Cerebellar cortex (tissue), 1 donor: ENCODE measurements at regions not wholly inside any gene's neighbourhood (a gene's known extent, or its start where the extent isn't known, plus 50 kb on each side); places are given as distances from the start of the nearest gene placed in this dataset.
A peak's percentile ranks its signal among the peaks of the same experiment; 100 is the strongest.
"Not testable (repeated sequence)": the region's sequence is repeated elsewhere in the genome, so short reads cannot be mapped to it uniquely, and the experiment has no call there.

Experiments
- DNase-seq: peaks from one replicate; pipeline ENCODE4 v3.0.0-alpha.2; 2015; ENCODE audit warnings: low spot score

GRCh38 chr5:25393957-25394356, 749.2 kb upstream of the CDH10 start:
- DNase-seq: no peak

- DNase-seq: peak; percentile 61
Measured at GRCh38 chr5:25393256-25393655, 748.5 kb upstream of the CDH10 start.

DNA sequence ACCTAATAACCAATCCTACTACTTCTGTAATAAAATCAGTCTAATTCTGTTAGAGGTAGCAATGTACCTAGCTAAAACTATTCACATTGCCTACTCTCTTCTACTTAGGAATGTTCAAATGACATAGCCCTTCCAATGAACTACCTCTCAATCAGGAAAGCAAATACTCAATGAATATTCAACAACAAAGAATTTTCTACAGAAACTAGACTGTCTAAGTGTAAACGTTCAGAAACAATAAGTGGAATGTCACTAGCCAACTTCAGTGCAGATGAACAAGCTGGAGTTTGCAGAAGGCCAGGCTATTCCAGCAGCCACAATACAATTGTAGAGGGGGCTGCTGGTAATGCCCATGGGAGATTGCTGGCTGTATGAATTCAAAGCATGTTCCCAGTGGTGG, 743.2 kb upstream of the CDH10 start:
- DNase-seq: no peak

GRCh38 chr5:25362799-25363198, 718.0 kb upstream of the CDH10 start:
- DNase-seq: no peak

DNA sequence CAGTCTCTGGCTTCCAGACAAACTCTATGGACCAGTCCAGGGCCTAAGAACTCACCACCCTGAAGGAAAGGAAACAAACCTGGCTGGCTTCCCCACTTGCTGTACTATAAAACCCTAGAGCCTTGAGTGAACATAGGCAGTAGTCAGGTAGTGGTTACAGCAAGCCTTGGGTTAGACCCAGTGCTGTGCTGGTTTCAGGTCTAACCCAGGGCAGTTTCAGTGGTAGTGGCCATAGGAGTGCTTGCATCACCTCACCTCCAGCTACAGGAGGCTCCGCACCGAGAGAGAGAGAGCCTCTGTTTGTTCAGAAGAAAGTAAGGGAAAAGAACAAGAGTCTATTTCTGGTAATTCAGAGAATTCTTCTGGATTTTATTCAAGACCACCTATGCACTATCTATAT, 714.1 kb upstream of the CDH10 start:
- DNase-seq: no peak

GRCh38 chr5:25357605-25358004, 712.8 kb upstream of the CDH10 start:
- no peak for DNase-seq

DNA sequence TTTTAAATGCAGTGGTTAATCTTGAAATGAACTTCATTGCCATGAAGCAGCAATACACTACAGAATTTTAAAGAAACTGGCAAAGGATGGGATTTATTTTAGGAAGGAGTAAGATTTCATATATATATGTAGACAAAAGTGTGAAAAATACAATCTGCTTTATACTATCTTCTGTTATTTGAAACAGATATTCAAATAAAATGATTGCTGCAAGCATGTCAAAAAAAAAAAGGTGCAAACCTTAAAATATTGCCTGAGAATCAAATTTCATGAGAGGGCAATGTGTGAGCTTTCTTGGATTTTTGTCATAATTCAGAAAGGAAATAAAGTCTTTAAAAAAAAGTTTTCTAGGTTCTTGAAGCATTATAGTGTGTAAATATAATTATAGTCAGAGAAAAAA, 705.0 kb upstream of the CDH10 start:
- no peak for DNase-seq

- DNase-seq: no peak
Measured at GRCh38 chr5:25345240-25345771, 700.5 kb upstream of the CDH10 start.

GRCh38 chr5:25339541-25339940, 694.8 kb upstream of the CDH10 start:
- DNase-seq: no peak

- DNase-seq: no peak
Measured at GRCh38 chr5:25334350-25334749, 689.6 kb upstream of the CDH10 start.

DNA sequence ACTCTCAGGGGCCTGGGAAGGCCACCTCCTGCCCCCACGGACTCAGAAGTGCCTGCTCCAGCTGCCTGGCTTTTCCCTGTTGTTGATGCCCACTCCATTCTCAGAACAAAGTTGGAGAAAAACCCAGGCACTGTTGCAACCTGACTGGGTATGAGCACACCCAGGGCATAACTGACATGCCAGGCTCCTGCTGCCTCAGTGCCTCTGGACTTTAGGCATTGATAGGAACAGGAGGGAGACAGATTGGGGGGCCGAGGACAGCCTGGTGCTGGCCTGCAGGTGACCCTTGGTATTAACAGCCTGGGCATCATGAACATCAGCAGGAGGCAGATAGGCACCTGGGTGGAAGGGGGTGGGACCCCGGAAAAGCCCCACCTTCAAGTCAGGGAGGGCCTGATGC, 685.9 kb upstream of the CDH10 start:
- no peak for DNase-seq

DNA sequence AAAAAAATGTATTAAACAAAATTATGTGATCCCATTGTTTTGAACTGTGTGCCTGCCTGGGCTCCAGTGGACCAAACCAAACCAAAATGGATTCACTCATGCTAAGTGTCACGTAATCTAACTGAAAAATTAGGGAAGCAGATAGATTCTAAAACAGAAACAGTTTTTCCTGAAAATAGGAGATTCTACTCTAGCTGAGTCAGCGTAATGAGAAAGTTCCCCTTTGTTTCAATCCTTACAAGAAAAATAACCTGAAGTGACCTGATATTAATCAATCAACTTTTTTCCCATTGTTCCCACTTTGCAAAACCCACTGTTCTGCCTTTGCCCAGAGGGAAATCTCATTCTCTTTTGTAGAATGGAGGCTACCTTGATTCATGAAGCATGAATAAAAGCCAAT, 682.4 kb upstream of the CDH10 start:
- DNase-seq: no peak

GRCh38 chr5:25301836-25302235, 657.1 kb upstream of the CDH10 start:
- no peak for DNase-seq

- DNase-seq: no peak
Measured at GRCh38 chr5:25295067-25295466, 650.3 kb upstream of the CDH10 start.

DNA sequence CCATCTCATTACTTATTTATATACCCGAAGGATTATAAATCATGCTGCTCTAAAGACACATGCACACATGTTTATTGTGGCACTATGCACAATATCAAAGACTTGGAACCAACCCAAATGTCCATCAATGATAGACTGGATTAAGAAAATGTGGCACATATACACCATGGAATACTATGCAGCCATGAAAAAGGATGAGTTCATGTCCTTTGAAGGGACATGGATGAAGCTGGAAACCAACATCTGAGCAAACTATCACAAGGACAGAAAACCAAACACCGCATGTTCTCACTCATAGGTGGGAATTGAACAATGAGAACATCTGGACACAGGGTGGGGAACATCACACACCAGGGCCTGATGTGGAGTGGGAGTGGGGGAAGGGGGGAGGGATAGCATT, 645.0 kb upstream of the CDH10 start:
- not testable (repeated sequence) for DNase-seq

GRCh38 chr5:25286319-25286718, 641.5 kb upstream of the CDH10 start:
- DNase-seq: no peak

DNA sequence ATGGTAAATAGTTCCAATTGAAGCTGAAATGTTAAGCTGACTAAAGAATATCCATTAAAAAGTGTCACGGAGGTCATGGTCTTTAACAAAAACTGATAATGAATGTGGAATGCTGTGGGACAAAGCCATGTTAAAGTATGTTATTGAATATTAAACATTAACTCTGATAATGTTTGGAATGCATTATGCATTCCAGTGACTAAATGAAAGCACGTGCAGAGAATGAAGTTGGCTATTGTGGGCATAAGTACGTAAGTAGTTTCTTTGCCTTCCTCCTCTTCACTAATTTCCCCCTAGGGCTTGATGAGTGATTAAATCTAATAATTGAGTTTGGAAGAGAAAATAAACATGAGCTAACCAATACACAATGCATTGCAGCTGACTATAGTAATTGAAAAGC, 640.4 kb upstream of the CDH10 start:
- DNase-seq: no peak

- not testable (repeated sequence) for DNase-seq
Measured at GRCh38 chr5:25263507-25263906, 618.7 kb upstream of the CDH10 start.

DNA sequence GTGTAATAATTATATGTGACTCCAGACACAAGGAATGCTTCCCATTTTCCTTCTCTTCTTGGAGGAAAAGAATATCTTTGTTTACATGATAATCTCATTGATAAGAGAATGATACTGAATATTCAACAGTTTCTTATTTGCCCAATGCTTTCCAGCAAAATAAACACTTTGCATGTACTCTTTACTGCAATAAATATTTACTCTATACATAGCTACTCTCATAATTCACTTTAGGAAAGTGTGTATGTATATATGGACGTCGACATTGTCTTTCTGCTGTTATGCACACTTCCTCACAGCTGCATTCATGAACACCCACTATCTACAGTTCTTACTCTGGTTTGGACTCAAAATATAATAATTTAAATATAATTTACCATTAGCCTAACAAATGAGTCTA, 617.4 kb upstream of the CDH10 start:
- DNase-seq: no peak

- no peak for DNase-seq
Measured at GRCh38 chr5:25255128-25255527, 610.4 kb upstream of the CDH10 start.

DNA sequence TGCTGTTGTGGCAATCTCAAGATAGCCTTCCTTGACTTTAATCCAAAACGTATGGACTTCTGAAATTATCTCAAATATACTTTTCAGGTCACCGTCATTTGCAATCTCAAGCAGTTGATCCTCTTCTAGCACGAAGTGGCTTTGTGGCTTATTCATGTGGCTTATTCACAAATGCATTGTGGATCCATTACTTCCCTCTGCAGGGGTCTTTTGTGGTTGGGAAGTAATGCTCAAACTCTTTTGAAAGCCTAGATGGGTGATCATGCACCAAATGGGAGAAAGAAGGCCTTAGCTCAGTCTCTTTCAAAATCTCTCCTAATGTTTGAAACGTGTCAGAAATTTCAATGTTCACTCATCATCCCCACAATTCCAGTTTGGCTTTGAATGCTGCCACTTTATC, 597.2 kb upstream of the CDH10 start:
- no peak for DNase-seq

DNA sequence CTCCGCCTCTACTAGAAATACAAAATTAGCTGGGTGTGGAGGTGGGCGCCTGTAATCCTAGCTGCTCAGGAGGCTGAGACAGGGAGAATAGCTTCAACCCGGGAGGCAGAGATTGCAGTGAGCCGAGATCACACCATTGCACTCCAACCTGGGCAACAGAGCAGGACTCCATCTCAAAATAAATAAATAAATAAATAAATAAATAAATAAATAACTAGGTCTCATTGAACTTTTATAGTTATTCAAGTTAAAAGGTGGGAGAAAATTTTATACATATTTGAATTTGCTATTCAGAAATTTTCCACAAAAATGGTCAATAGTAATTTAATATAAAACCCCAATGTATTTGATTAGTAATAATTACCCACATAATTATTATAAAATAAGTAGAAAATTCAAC, 593.9 kb upstream of the CDH10 start:
- DNase-seq: not testable (repeated sequence)

- DNase-seq: no peak
Measured at GRCh38 chr5:25224316-25224982, 579.7 kb upstream of the CDH10 start.

DNA sequence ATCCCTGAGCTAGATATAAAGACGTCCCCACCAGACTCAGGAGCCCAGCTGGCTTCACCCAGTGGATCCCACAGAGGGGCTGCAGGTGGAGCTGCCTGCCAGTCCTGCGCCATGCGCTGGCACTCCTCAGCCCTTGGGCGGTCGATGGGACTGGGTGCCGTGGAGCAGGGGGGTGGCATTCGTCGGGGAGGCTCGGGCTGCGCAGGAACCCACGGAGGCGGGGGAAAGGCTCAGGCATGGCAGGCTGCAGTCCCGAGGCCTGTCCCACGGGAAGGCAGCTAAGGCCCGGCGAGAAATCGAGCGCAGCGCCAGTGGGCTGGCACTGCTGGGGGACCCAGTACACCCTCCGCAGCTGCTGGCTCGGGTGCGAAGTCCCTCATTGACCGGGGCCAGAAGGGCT, 555.1 kb upstream of the CDH10 start:
- DNase-seq: not testable (repeated sequence)
